ENCODE measurements at regions not wholly inside any gene's neighbourhood (a gene's known extent, or its start where the extent isn't known, plus 50 kb on each side); places are given as distances from the start of the nearest gene placed in this dataset.

DNA sequence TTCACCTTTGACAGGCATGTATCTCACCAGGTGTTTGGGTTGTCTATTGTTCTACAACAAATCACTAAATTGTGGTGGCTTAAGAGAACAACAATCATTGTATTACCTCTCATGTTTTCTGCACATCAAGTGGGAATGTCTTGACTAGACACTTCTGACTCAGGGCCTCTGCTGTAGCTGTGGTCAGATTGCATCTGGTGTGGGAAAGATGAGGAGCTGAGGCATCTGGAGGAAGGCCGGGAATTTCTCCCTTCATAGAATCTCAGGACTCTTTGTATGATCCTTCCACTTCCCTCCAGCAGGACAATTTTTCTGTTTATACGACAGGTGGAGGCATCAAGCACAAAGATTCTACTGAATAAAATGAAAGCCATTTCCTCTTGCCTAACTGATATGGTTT is 511.8 kb upstream of the NBEA start:
- Mint-ChIP-seq H3K9me3 (peaks cover 0 to 7% (median 4%) of the 10 kb centered on the region in 3 donors), H3K4me3 (no peak overlapping the region), H3K4me1 (no peaks in the 10 kb centered on the region), H3K27me3 (no peaks in the 10 kb centered on the region), H3K27ac (no peak overlapping the region), H3K36me3 (no peaks in the 10 kb centered on the region)

- H3K36me3 Mint-ChIP-seq: no peaks in the 10 kb centered on the region
- no peak overlapping the region for H3K27ac Mint-ChIP-seq
- H3K9me3 Mint-ChIP-seq: peaks cover 0 to 7% (median 1%) of the 10 kb centered on the region in 3 donors
- H3K4me3 Mint-ChIP-seq: no peak overlapping the region
- H3K4me1 Mint-ChIP-seq: no peaks in the 10 kb centered on the region
- H3K27me3 Mint-ChIP-seq: no peaks in the 10 kb centered on the region
These were observed 510.1 kb upstream of the NBEA start for GRCh38 chr13:34431827-34432581.

- Mint-ChIP-seq H3K36me3 (no peaks in the 10 kb centered on the region), H3K4me1 (no peaks in the 10 kb centered on the region), H3K27me3 (no peaks in the 10 kb centered on the region), H3K9me3 (peaks cover 0 to 1% (median 0%) of the 10 kb centered on the region in 3 donors), H3K4me3 (no peak overlapping the region), H3K27ac (no peak overlapping the region)
These were observed 506.7 kb upstream of the NBEA start for GRCh38 chr13:34435338-34435737.

DNA sequence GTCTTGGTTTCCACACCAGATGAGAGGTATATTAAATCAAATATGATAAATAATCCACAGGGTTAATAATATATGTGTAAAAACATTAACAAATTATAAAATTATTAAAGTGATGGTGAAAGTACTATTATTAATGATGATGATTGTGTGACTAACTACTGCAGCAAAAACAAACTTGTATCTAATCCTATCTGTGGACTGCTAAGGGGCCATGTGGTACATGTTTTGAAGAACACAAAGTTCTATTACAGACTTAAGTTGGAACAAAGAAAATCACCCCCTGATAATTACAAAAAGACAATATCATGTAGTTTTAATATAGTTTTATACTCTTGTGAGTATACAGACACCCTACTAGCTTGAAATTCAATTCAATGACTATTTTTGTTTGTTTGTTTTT is 504.2 kb upstream of the NBEA start:
- Mint-ChIP-seq H3K27me3 (no peaks in the 10 kb centered on the region), H3K36me3 (no peaks in the 10 kb centered on the region), H3K9me3 (no peaks in the 10 kb centered on the region), H3K4me3 (no peak overlapping the region), H3K4me1 (no peaks in the 10 kb centered on the region), H3K27ac (no peak overlapping the region)

DNA sequence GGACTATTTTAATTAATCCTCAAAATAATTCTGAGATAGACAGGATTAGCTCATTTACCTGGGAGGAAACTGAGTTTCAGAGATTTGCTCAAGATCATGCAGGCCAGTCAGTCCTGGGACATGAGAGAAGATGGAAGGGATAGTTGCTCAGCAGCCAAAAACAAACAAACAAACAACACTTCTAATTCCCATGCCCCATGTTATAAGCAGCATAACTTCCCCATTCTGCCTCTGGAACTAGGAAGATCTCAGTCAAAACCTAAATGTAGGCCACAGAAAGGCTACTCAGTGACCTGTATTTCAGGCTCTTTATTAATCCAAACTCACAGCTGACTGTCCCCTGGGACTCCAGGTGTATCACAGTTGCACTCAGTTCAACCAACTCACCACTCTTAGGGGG is 489.2 kb upstream of the NBEA start:
- H3K9me3 Mint-ChIP-seq: peaks cover 2 to 6% (median 4%) of the 10 kb centered on the region in 3 donors
- no peaks in the 10 kb centered on the region for H3K4me1 Mint-ChIP-seq
- no peak overlapping the region for H3K27ac Mint-ChIP-seq
- H3K36me3 Mint-ChIP-seq: no peaks in the 10 kb centered on the region
- H3K27me3 Mint-ChIP-seq: no peaks in the 10 kb centered on the region
- H3K4me3 Mint-ChIP-seq: no peak overlapping the region

GRCh38 chr13:34458756-34459715 is 483.0 kb upstream of the NBEA start:
- no peak overlapping the region for H3K27ac Mint-ChIP-seq
- H3K36me3 Mint-ChIP-seq: no peaks in the 10 kb centered on the region
- no peak overlapping the region for H3K4me3 Mint-ChIP-seq
- H3K9me3 Mint-ChIP-seq: peaks cover 0 to 10% (median 2%) of the 10 kb centered on the region in 3 donors
- H3K4me1 Mint-ChIP-seq: no peaks in the 10 kb centered on the region
- no peaks in the 10 kb centered on the region for H3K27me3 Mint-ChIP-seq

DNA sequence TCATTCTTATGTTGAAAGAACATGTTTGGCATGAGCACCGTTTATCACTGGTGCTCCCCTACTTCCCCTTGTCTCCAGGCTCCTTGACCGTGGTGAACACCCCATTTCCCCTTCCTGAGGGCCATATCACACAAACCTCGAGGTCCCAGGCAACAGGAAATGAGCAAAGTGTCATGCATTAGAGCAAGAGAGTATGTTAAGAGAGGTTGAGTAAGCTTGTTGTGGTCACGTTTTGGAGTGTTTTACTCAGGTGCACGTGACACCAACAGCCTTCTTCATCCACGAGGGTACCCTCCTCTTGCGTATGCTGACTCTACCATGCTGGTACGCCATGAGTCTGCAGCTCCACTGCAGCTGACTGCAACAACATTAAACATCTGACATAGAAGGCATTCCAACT is 482.2 kb upstream of the NBEA start:
- Mint-ChIP-seq H3K27me3 (no peaks in the 10 kb centered on the region), H3K27ac (no peak overlapping the region)

DNA sequence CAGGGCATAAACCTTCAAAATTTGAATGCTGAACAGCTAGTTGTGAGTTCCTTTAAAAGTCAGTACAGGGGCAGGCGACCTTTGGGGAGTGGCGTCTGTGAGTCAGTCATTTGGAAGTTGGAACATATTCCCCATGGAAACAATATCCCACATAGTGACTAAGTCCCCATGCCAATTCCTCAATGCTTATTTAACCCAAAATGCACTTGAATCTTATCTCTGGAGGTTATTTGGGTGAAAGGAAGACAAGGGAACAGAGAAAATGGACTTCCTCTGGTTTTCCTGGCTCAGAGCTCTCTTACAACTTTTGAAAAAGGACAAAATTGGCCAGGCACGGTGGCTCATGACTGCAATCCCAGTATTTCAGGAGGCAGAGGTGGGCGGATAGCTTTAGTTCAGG is 479.2 kb upstream of the NBEA start:
- H3K27ac Mint-ChIP-seq: no peak overlapping the region
- no peaks in the 10 kb centered on the region for H3K36me3 Mint-ChIP-seq
- peaks cover 0 to 4% (median 0%) of the 10 kb centered on the region in 3 donors for H3K9me3 Mint-ChIP-seq
- H3K4me3 Mint-ChIP-seq: no peak overlapping the region
- no peaks in the 10 kb centered on the region for H3K27me3 Mint-ChIP-seq
- H3K4me1 Mint-ChIP-seq: no peaks in the 10 kb centered on the region

More for the DNA sequence above, 482.2 kb upstream of the NBEA start:
- Mint-ChIP-seq H3K4me3 (no peak overlapping the region), H3K36me3 (no peaks in the 10 kb centered on the region), H3K9me3 (peaks cover 0 to 10% (median 0%) of the 10 kb centered on the region in 3 donors), H3K4me1 (no peaks in the 10 kb centered on the region)

GRCh38 chr13:34464011-34464410 is 478.1 kb upstream of the NBEA start:
- peak overlapping the region in 1 of 3 donors; percentile 55 for H3K27ac Mint-ChIP-seq
- H3K27me3 Mint-ChIP-seq: no peaks in the 10 kb centered on the region
- H3K4me1 Mint-ChIP-seq: no peaks in the 10 kb centered on the region
- H3K9me3 Mint-ChIP-seq: peaks cover 0 to 4% (median 0%) of the 10 kb centered on the region in 3 donors
- H3K36me3 Mint-ChIP-seq: no peaks in the 10 kb centered on the region
- H3K4me3 Mint-ChIP-seq: no peak overlapping the region

DNA sequence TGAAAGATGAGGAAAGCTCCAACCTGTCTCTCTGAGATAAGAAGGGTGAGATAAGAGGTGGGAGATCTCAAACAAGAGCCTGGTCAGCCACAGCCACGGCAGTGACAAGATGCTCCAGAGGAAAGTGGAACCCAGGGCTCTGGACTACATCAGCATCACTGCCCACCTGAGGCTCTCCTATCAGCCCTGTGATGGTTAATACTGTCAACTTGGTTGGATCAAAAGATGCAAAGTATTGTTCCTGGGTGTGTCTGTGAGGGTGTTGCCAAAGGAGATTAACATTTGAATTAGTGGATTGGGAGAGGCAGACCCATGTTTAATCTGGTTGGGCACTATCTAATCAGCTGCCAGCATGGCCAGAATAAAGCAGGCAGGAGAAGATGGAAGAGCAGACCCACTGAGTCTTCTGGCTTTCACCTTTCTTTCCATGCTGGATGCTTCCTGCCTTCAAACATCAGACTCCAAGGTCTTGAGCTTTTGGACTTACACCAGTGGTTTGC is 476.6 kb upstream of the NBEA start:
- no peak overlapping the region for H3K4me3 Mint-ChIP-seq
- H3K36me3 Mint-ChIP-seq: no peaks in the 10 kb centered on the region
- peaks cover 0 to 4% (median 0%) of the 10 kb centered on the region in 3 donors for H3K9me3 Mint-ChIP-seq
- no peaks in the 10 kb centered on the region for H3K27me3 Mint-ChIP-seq
- no peak overlapping the region for H3K27ac Mint-ChIP-seq
- H3K4me1 Mint-ChIP-seq: no peaks in the 10 kb centered on the region

DNA sequence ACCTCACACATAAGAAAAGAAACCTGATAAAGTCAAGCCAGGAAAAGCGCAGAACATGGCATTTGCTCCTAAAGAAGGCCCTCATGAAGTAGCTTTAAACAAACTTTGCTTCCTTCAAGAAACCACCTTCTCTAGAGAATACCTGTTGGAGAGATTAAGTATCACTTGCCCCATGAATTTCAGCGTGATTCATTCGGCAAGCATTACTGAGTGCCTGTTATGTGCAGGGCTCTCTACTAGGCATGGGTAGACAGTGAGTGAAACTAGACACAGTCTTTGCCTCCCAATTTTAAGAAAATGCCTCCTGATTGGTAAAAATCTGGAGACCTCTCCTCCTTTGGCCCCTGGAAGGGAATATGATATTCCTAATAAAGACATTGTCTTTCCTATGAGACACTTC is 475.8 kb upstream of the NBEA start:
- Mint-ChIP-seq H3K4me1 (no peaks in the 10 kb centered on the region), H3K27ac (no peak overlapping the region)

DNA sequence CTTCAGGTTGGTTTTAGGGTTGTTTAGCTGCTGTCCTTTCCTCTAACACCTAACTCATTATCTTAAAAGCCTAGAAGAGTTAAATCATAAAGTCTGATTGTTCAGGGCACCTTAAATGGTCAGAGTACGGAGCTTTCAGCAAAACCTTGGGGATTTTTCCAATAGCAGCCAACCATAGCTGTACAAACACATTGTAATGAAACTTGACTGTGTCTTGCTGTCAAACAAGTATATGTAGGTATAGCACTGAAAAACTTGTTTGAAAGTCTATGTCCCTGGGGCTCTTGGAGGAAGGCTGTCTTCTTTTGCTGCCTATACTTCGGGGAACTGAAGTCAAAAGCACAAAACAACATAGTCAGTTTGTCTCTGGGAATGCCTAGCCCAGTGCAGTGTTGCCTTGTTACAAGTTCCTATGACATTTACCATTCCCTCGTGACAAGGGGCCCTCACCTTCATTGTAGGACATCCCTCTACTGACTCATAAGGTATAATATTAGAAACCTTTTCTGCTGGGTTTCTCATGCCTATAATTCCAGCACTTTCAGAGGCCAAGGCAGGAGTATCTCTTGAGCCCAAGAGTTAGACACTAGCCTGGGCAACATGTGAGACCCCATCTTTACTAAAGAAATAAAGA is 474.5 kb upstream of the NBEA start:
- H3K27ac Mint-ChIP-seq: no peak overlapping the region

More for the DNA sequence above, 475.8 kb upstream of the NBEA start:
- H3K4me3 Mint-ChIP-seq: no peak overlapping the region
- H3K27me3 Mint-ChIP-seq: no peaks in the 10 kb centered on the region
- H3K9me3 Mint-ChIP-seq: peaks cover 0 to 4% (median 1%) of the 10 kb centered on the region in 3 donors
- H3K36me3 Mint-ChIP-seq: no peaks in the 10 kb centered on the region

GRCh38 chr13:34469196-34469986 is 472.7 kb upstream of the NBEA start:
- Mint-ChIP-seq H3K27ac (no peak overlapping the region), H3K36me3 (no peaks in the 10 kb centered on the region), H3K4me1 (no peaks in the 10 kb centered on the region), H3K9me3 (peaks cover 0 to 1% (median 0%) of the 10 kb centered on the region in 3 donors), H3K27me3 (no peaks in the 10 kb centered on the region), H3K4me3 (no peak overlapping the region)

More for the DNA sequence above, 474.5 kb upstream of the NBEA start:
- H3K4me3 Mint-ChIP-seq: no peak overlapping the region
- H3K36me3 Mint-ChIP-seq: no peaks in the 10 kb centered on the region
- H3K9me3 Mint-ChIP-seq: peaks cover 0 to 4% (median 1%) of the 10 kb centered on the region in 3 donors
- H3K27me3 Mint-ChIP-seq: no peaks in the 10 kb centered on the region
- H3K4me1 Mint-ChIP-seq: no peaks in the 10 kb centered on the region

DNA sequence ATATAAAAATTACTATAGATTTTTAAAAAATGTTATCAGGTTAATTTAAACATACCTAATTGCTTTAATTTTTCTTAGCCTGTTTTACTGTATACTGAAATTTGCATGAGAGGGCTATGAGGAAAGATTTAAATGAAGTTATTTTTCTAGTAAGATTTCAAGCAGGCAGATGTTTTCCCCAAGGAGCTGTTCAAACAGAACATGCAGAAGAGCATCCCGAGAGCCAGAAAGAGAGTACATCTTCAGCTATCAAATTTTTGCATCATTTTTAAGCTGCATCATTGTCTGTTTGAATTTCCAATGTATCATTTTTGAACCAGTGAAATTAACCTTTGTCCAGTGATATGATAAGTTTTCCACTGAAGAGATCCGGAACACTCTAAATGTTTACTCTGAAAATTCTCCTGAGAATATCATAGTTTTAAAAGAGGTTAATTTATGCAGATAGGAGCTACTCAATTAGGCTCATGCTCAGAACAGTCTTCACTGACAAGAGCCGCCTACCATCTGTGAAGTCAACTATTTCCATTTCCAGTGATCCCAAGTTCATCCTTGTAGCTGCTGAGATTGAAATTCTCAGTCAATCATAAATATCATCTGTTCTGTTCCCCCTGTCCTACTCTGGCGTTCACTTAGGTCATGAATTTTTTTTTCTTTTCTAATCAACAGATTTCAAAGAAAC is 467.7 kb upstream of the NBEA start:
- H3K9me3 Mint-ChIP-seq: peaks cover 0 to 1% (median 0%) of the 10 kb centered on the region in 3 donors
- H3K4me3 Mint-ChIP-seq: no peak overlapping the region
- H3K4me1 Mint-ChIP-seq: no peaks in the 10 kb centered on the region
- H3K36me3 Mint-ChIP-seq: no peaks in the 10 kb centered on the region
- H3K27ac Mint-ChIP-seq: no peak overlapping the region
- no peaks in the 10 kb centered on the region for H3K27me3 Mint-ChIP-seq

Data from IgD-negative memory B cell (primary cell).